HG02623 (cell line): ENCODE measurements at regions not wholly inside any gene's neighbourhood (a gene's known extent, or its start where the extent isn't known, plus 50 kb on each side); places are given as distances from the start of the nearest gene placed in this dataset.
"Not testable (repeated sequence)": the region's sequence is repeated elsewhere in the genome, so short reads cannot be mapped to it uniquely, and the experiment has no call there.

Experiments used
- ATAC-seq: cut with Tn5 transposase; IDR thresholded peaks from one replicate; pipeline ENCODE4 v1.9.1; 2021; ENCODE audit warnings: moderate library complexity; ENCODE audit not compliant: unreplicated experiment

GRCh38 chr16:5165429-5165828 lies 67.8 kb upstream of the EEF2KMT start:
- not testable (repeated sequence) for ATAC-seq

DNA sequence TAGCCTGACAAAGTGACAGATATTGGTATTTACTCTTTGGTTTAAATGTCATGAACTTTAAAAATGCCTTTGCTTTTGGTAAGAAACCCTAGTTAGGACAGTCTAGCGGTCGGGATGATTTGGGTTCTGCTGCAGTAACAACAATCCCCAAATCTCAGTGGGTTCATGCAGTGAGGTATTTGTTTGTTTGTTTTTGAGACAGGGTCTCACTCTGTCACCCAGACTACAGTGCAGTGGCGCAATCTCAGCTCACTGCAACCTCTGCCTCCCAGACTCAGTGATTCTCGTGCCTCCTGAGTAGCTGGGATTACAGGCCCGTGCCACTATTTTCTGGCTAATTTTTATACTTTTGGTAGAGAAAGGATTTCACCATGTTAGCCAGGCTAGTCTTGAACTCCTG lies 65.2 kb upstream of the EEF2KMT start:
- not testable (repeated sequence) for ATAC-seq

DNA sequence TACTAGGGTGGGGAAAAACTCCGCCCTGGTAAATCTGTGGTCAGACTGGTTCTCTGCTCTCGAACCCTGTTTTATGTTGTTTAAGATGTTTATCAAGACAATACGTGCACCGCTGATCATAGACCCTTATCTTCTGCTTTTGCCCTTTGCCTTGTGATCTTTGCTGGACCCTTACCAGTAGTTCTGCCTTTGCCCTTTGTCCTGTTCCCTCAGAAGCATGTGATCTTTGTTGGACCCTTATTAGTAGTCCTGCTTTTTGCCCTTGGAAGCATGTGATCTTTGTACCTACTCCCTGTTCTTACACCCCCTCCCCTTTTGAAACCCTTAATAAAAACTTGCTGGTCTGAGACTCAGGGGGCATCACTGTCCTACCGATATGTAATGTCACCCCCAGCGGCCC lies 64.3 kb upstream of the EEF2KMT start:
- ATAC-seq, result not testable (repeated sequence)

GRCh38 chr16:5160010-5160409 lies 62.4 kb upstream of the EEF2KMT start:
- not testable (repeated sequence) for ATAC-seq

DNA sequence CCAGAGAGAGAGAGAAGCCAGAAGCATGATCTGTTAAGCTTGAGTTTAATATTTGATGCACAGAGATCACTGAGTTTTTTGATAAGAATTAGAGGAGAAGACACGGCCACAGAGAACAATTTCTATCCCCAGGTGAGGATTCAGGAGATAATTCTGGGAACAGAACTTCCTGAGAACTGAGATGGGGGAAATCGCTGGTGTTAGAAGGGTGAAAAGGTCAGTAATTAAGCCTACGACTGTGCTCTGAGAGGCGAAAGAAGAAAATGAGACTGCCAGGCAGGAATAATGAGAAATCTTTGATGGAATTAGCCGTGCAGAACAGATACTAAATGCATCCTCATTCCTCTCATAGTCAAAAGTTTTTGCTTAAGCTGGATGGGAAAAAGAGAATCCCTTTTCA lies 61.9 kb upstream of the EEF2KMT start:
- ATAC-seq, result not testable (repeated sequence)

DNA sequence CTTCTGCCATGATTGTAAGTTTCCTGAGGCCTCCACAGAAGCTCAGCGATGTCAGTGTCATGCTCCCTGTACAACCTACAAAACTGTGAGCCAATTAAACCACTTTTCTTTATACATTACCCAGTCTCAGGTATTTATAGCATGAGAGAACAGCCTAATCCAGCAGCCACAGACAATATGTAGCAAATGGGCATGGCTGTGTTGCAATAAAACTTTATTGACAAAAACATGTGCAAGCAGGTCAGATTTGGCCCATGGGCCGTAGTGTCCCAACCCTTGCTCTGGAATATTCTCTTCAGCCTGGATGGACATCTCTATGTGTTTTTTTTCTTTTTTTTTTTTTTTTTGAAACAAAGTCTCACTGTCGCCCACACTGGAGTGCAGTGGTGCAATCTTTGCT lies 60.9 kb upstream of the EEF2KMT start:
- no peak for ATAC-seq

GRCh38 chr16:5156486-5156885 lies 58.9 kb upstream of the EEF2KMT start:
- ATAC-seq, result not testable (repeated sequence)

DNA sequence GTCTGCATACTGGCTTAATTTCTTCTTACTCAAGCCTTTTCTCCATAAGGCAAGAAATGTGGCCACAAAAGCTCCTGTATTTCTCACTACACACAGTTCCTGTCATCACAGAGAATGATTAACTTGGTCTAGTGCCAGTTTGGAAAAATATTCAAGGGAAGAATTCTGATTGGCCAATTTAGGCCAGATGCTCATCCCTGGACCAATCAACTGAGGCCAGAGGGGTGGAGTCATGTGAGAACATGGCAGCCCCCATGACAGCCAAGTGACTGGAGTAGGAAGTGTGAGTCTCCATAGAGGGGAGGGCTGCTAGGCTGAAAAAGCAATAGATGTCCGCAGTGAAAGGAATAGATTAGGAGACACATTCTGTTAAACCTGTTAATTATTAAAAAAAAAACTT lies 56.4 kb upstream of the EEF2KMT start:
- ATAC-seq, result not testable (repeated sequence)

DNA sequence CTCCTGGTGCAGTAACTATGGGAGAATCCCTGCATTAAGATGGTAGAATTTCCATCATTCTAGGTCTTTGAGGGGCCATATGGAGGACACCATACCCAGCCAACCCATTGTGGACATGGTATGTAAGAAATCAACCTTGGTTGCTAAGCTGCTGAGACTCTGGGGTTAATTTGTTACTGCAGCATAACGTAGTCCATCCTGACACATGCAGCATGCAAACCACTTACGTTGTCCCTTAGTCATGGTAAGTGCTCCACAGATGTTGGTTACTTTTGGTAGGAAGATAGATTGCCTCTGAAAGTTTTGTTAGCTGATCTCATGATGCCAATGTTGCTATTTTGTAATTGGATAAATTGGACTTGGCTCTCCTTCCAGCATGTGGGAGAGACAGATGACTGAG lies 53.8 kb upstream of the EEF2KMT start:
- ATAC-seq, result not testable (repeated sequence)
